HEK293 (cell line): ENCODE measurements at regions not wholly inside any gene's neighbourhood (a gene's known extent, or its start where the extent isn't known, plus 50 kb on each side); places are given as distances from the start of the nearest gene placed in this dataset.

ENCODE experiments used
- ZFHX2 ChIP-seq: fragments of 450-650 bp; formaldehyde crosslinking; conservative IDR thresholded peaks from 2 replicates; pipeline ENCODE4 v1.5.1; 2016; ENCODE audit warnings: missing biosample characterization, missing genetic modification characterization
- ZNF140 ChIP-seq: fragments of 450-650 bp; formaldehyde crosslinking; IDR thresholded peaks from 2 replicates; pipeline ENCODE4 v1.5.1; 2016; ENCODE audit warnings: missing biosample characterization, missing genetic modification characterization
- ZNF155 ChIP-seq: fragments of 450-650 bp; formaldehyde crosslinking; IDR thresholded peaks from 2 replicates; pipeline ENCODE4 v1.5.1; 2016; ENCODE audit warnings: missing biosample characterization, missing genetic modification characterization
- ZNF785 ChIP-seq: fragments of 450-650 bp; formaldehyde crosslinking; IDR thresholded peaks from 2 replicates; pipeline ENCODE4 v1.5.1; 2016; ENCODE audit warnings: missing biosample characterization, missing genetic modification characterization
- TF ChIP-seq, protein P1 (sequence below): fragments of 450-650 bp; formaldehyde crosslinking; IDR thresholded peaks from 2 replicates; pipeline ENCODE4 v1.5.1; 2016; ENCODE audit warnings: missing biosample characterization, missing genetic modification characterization
- TF ChIP-seq, protein P2 (sequence below): fragments of 450-650 bp; formaldehyde crosslinking; IDR thresholded peaks from 2 replicates; pipeline ENCODE4 v1.5.1; 2017; ENCODE audit warnings: missing biosample characterization, mild to moderate bottlenecking, missing genetic modification characterization, moderate library complexity

DNA sequence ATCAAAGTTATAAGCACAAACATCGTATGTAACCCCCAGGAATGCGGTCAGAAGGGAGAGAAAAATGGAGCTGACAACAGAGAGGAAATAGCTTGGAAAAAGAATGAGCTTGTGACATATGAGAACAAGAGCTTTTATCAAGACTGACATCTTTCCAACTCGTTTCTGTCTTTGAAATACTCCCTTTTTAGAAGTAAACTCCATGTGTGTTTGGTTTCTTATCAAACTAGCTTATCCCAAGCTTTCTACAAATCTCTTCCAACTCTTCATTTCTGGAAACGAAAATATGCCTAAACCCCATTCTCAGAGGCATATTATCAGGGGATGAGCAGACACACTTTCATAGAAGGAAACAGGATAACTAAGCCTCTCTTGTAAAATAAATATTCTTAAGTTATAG, 235.4 kb downstream of the NAF1 start:
- TF ChIP-seq, protein P1, sequence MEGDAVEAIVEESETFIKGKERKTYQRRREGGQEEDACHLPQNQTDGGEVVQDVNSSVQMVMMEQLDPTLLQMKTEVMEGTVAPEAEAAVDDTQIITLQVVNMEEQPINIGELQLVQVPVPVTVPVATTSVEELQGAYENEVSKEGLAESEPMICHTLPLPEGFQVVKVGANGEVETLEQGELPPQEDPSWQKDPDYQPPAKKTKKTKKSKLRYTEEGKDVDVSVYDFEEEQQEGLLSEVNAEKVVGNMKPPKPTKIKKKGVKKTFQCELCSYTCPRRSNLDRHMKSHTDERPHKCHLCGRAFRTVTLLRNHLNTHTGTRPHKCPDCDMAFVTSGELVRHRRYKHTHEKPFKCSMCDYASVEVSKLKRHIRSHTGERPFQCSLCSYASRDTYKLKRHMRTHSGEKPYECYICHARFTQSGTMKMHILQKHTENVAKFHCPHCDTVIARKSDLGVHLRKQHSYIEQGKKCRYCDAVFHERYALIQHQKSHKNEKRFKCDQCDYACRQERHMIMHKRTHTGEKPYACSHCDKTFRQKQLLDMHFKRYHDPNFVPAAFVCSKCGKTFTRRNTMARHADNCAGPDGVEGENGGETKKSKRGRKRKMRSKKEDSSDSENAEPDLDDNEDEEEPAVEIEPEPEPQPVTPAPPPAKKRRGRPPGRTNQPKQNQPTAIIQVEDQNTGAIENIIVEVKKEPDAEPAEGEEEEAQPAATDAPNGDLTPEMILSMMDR (tag by site-specific recombination), result no peak
- TF ChIP-seq ZFHX2 (tag by site-specific recombination) (no peak), ZNF785 (no peak), ZNF155 (tag by site-specific recombination) (no peak), ZNF140 (tag by site-specific recombination) (no peak)
- TF ChIP-seq, protein P2, sequence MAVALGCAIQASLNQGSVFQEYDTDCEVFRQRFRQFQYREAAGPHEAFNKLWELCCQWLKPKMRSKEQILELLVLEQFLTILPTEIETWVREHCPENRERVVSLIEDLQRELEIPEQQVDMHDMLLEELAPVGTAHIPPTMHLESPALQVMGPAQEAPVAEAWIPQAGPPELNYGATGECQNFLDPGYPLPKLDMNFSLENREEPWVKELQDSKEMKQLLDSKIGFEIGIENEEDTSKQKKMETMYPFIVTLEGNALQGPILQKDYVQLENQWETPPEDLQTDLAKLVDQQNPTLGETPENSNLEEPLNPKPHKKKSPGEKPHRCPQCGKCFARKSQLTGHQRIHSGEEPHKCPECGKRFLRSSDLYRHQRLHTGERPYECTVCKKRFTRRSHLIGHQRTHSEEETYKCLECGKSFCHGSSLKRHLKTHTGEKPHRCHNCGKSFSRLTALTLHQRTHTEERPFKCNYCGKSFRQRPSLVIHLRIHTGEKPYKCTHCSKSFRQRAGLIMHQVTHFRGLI, result no peak
